H1 (cell line): ENCODE measurements at regions not wholly inside any gene's neighbourhood (a gene's known extent, or its start where the extent isn't known, plus 50 kb on each side); places are given as distances from the start of the nearest gene placed in this dataset.

Experiments
- CTCF ChIA-PET: fragments of 300-600 bp; sonication (Branson Sonifier 250); formaldehyde crosslinking; loops from one replicate; lab custom pipeline; 2021; ENCODE audit not compliant: partially characterized antibody; lab: Charles Lee
- POLR2A ChIA-PET: fragments of 300-600 bp; sonication (Branson Sonifier 250); formaldehyde crosslinking; loops from one replicate; lab custom pipeline; 2021; ENCODE audit warnings: inconsistent platforms; ENCODE audit not compliant: partially characterized antibody; lab: Charles Lee
- DNase-seq, 2 experiments: peaks; one replicate each; pipeline versions ENCODE4 v3.0.0 to v3.0.0-alpha.2; 2010 to 2022; ENCODE audit warnings: low spot score in 2 of 2, low read depth in 1 of 2, mixed read lengths in 1 of 2
- FAIRE-seq: peaks from 2 replicates; lab custom pipeline; 2011; peaks lifted over from hg19 to GRCh38; lab: Jason Lieb, UNC
- H2AFZ ChIP-seq: 2 replicates; pipeline ENCODE4 v1.8.1; 2012; ENCODE audit warnings: low read length, inconsistent platforms
- H2AK5ac ChIP-seq: 2 replicates; pipeline ENCODE4 v1.6.1; 2013; ENCODE audit warnings: low read depth, low read length
- H2BK120ac ChIP-seq: replicated peaks from 2 replicates; pipeline ENCODE3; 2013; ENCODE audit warnings: low read depth, low read length, inconsistent platforms
- H2BK12ac ChIP-seq: 2 replicates; pipeline ENCODE4 v1.6.1; 2013; ENCODE audit warnings: low read depth, low read length
- H2BK15ac ChIP-seq: 2 replicates; pipeline ENCODE4 v1.6.1; 2013; ENCODE audit warnings: low read length
- H2BK20ac ChIP-seq: 2 replicates; pipeline ENCODE4 v1.6.1; 2013; ENCODE audit warnings: low read length
- H2BK5ac ChIP-seq: 2 replicates; pipeline ENCODE4 v1.6.1; 2013; ENCODE audit warnings: low read depth, low read length
- H3K14ac ChIP-seq: 2 replicates; pipeline ENCODE4 v1.6.1; 2013; ENCODE audit warnings: inconsistent platforms; ENCODE audit not compliant: insufficient read length
- H3K18ac ChIP-seq: 2 replicates; pipeline ENCODE4 v1.6.1; 2013; ENCODE audit warnings: low read length; ENCODE audit errors: extremely low read depth
- H3K23ac ChIP-seq: 2 replicates; pipeline ENCODE4 v1.6.1; 2013; ENCODE audit warnings: inconsistent platforms; ENCODE audit not compliant: insufficient read length
- H3K23me2 ChIP-seq: 2 replicates; pipeline ENCODE4 v1.6.1; 2013; ENCODE audit warnings: low read depth, low read length
- H3K27ac ChIP-seq: 2 replicates; pipeline ENCODE4 v1.6.1; 2011; ENCODE audit warnings: low read depth, low read length, inconsistent platforms
- H3K27me3 ChIP-seq, 4 experiments: replicated peaks in 1 of 4; 1 replicate in 1 of 4; 2 replicates in 3 of 4; pipeline versions ENCODE4 v1.6.1 to v1.8.1; 2011 to 2013; ENCODE audit warnings: low read length in 3 of 4, mild to moderate bottlenecking in 3 of 4, inconsistent platforms in 2 of 4, mixed read lengths in 2 of 4, moderate library complexity in 1 of 4; ENCODE audit not compliant: control insufficient read depth in 3 of 4, insufficient read depth in 3 of 4; ENCODE audit errors: extremely low read depth in 1 of 4
- H3K36me3 ChIP-seq, 4 experiments: 2 replicates each; pipeline versions ENCODE4 v1.6.1 to v1.8.1; 2011 to 2013; ENCODE audit warnings: mild to moderate bottlenecking in 4 of 4, low read length in 3 of 4, moderate library complexity in 2 of 4, control low read depth in 1 of 4, inconsistent platforms in 1 of 4; ENCODE audit not compliant: insufficient read depth in 4 of 4, control insufficient read depth in 2 of 4
- H3K4ac ChIP-seq: replicated peaks from 2 replicates; pipeline ENCODE3; 2013; ENCODE audit warnings: low read length, low read depth, mixed read lengths, inconsistent platforms; ENCODE audit not compliant: insufficient read length
- H3K4me1 ChIP-seq, 4 experiments: replicated peaks in 1 of 4; 1 replicate in 1 of 4; 2 replicates in 3 of 4; pipeline versions ENCODE4 v1.6.1 to v1.8.1; 2011 to 2013; ENCODE audit warnings: low read length in 3 of 4, inconsistent platforms in 2 of 4, mixed read lengths in 1 of 4; ENCODE audit not compliant: insufficient read depth in 4 of 4, control insufficient read depth in 3 of 4
- H3K4me2 ChIP-seq, 2 experiments: 2 replicates each; pipeline versions ENCODE4 v1.6.1 to v1.8.1; 2011 to 2013; ENCODE audit warnings: low read depth in 2 of 2, low read length in 2 of 2, control low read depth in 1 of 2, inconsistent platforms in 1 of 2, mild to moderate bottlenecking in 1 of 2; ENCODE audit not compliant: insufficient read depth in 1 of 2
- H3K4me3 ChIP-seq, 4 experiments: fragments of 200-600, 300-600 bp in 1 of 4; sonication (generic), shearing (Covaris generic), sonication (Bioruptor Twin) in 1 of 4; 2 replicates each; pipeline versions ENCODE4 v1.5.1 to v1.8.1; 2011 to 2016; ENCODE audit warnings: low read length in 4 of 4, low read depth in 3 of 4, control low read depth in 2 of 4, inconsistent platforms in 2 of 4, mild to moderate bottlenecking in 2 of 4, mixed read lengths in 1 of 4, moderate library complexity in 1 of 4; ENCODE audit not compliant: insufficient read depth in 2 of 4; ENCODE audit errors: extremely low read depth in 1 of 4
- H3K56ac ChIP-seq: replicated peaks from 2 replicates; pipeline ENCODE3; 2013; ENCODE audit warnings: low read depth, mild to moderate bottlenecking, mixed read lengths, low read length, inconsistent platforms; ENCODE audit not compliant: insufficient read length
- H3K79me1 ChIP-seq: 2 replicates; pipeline ENCODE4 v1.6.1; 2013; ENCODE audit warnings: low read depth, low read length, control low read depth
- H3K79me2 ChIP-seq, 2 experiments: 2 replicates each; pipeline versions ENCODE4 v1.6.1 to v1.8.1; 2012 to 2013; ENCODE audit warnings: low read length in 2 of 2, mild to moderate bottlenecking in 2 of 2, inconsistent platforms in 1 of 2; ENCODE audit not compliant: insufficient read depth in 2 of 2, control insufficient read depth in 1 of 2
- H3K9ac ChIP-seq, 4 experiments: replicated peaks in 1 of 4; 1 replicate in 1 of 4; 2 replicates in 3 of 4; pipeline versions ENCODE4 v1.6.1 to v1.8.1; 2011 to 2013; ENCODE audit warnings: low read depth in 3 of 4, low read length in 3 of 4, control low read depth in 2 of 4, mild to moderate bottlenecking in 2 of 4, moderate library complexity in 2 of 4, inconsistent platforms in 1 of 4; ENCODE audit errors: extremely low read depth in 1 of 4
- H3K9me3 ChIP-seq, 2 experiments: 2 replicates each; pipeline versions ENCODE4 v1.6.1 to v1.8.1; 2012 to 2013; ENCODE audit warnings: mild to moderate bottlenecking in 2 of 2, moderate library complexity in 2 of 2, control low read depth in 1 of 2, inconsistent platforms in 1 of 2, low read depth in 1 of 2, low read length in 1 of 2, mixed read lengths in 1 of 2; ENCODE audit not compliant: insufficient read depth in 2 of 2
- H4K20me1 ChIP-seq, 2 experiments: replicated peaks in 1 of 2; 2 replicates each; pipeline versions ENCODE3 to v1.8.1; 2011 to 2013; ENCODE audit warnings: inconsistent platforms in 2 of 2, low read length in 2 of 2, mild to moderate bottlenecking in 1 of 2; ENCODE audit not compliant: insufficient read depth in 2 of 2, control insufficient read depth in 1 of 2
- H4K5ac ChIP-seq: 2 replicates; pipeline ENCODE4 v1.6.1; 2013; ENCODE audit warnings: low read length, low read depth, mixed read lengths, inconsistent platforms; ENCODE audit not compliant: insufficient read length
- H4K8ac ChIP-seq: 2 replicates; pipeline ENCODE4 v1.8.0; 2013; ENCODE audit warnings: mild to moderate bottlenecking, moderate library complexity, low read length, inconsistent platforms; ENCODE audit not compliant: insufficient read depth; ENCODE audit errors: extremely low read depth
- H4K91ac ChIP-seq: replicated peaks from 2 replicates; pipeline ENCODE3; 2013; ENCODE audit warnings: low read length, mixed read lengths, inconsistent platforms; ENCODE audit not compliant: insufficient read length
- CBX5 ChIP-seq: fragments of 300-800, 300-1000 bp; sonication (generic); IDR thresholded peaks from 2 replicates; pipeline ENCODE4 v1.7.1; 2016; ENCODE audit warnings: antibody characterized with exemption, low read length, low read depth
- FOSL1 ChIP-seq: IDR thresholded peaks from 2 replicates; pipeline ENCODE4 v1.6.1; 2011; ENCODE audit warnings: mild to moderate bottlenecking, low read depth, low read length, moderate library complexity; ENCODE audit not compliant: insufficient read depth
- KDM5A ChIP-seq: fragments of 200-600 bp; IDR thresholded peaks from 2 replicates; pipeline ENCODE4 v1.7.1; 2012; ENCODE audit warnings: mild to moderate bottlenecking, low read length, inconsistent platforms, mixed read lengths
- SRF ChIP-seq: IDR thresholded peaks from 2 replicates; pipeline ENCODE4 v1.6.1; 2011; ENCODE audit warnings: mild to moderate bottlenecking, low read depth, low read length, moderate library complexity
- WGBS, 2 experiments: shearing (Covaris generic) in 1 of 2; methylation state at CpG; one replicate each; pipeline versions ENCODE4 v1.1.6 to v1.1.7; 2013 to 2015; ENCODE audit warnings: low lambda C conversion rate in 2 of 2, mixed read lengths in 2 of 2, inconsistent platforms in 1 of 2, low coverage in 1 of 2, missing lambda C conversion rate in 1 of 2; ENCODE audit not compliant: insufficient replicate concordance in 2 of 2, insufficient coverage in 1 of 2, insufficient read length in 1 of 2; ENCODE audit errors: extremely low coverage in 1 of 2, missing lambda C conversion rate in 1 of 2; 5-methylcytosine and 5-hydroxymethylcytosine counted together

DNA sequence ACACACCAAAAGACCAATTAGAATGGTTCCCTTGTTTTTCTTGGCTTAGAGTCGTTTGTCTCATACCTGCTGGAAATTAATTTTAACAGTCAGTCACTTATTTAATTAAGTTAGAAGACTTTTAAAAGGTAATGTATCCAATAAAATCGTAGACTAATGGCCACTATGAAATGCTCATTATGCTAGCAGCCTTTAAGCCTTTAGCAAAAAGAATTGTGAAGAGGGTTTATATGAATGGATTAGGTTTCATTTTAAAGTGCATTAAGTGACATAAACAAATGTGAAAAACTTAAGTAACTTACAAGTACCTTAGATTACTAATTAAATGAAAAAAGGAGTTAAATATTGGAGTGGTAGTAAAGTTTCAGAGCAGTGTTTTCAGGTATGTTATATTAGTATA, 139.6 kb downstream of the RXFP2 start:
- no peaks in the 10 kb centered on the region for H3K4me1 ChIP-seq
- H3K23me2 ChIP-seq, result no peaks in the 10 kb centered on the region
- no peak overlapping the region for H3K18ac ChIP-seq
- no peak overlapping the region for H2AFZ ChIP-seq
- ChIA-PET CTCF (no interaction called here), POLR2A (no interaction called here)
- no peak overlapping the region for H3K4me3 ChIP-seq
- TF ChIP-seq KDM5A, result no peak
- TF ChIP-seq SRF, result no peak
- no peak for TF ChIP-seq CBX5
- TF ChIP-seq FOSL1, result no peak
- H2BK20ac ChIP-seq, result no peak overlapping the region
- no peak overlapping the region for H4K8ac ChIP-seq
- H3K56ac ChIP-seq, result no peak overlapping the region
- DNase-seq (no peak), FAIRE-seq (no peak)
- no peak overlapping the region for H3K4ac ChIP-seq
- H3K27ac ChIP-seq, result no peak overlapping the region
- no peak overlapping the region for H2BK120ac ChIP-seq
- no peak overlapping the region for H3K23ac ChIP-seq
- no peak overlapping the region for H3K14ac ChIP-seq
- H2BK12ac ChIP-seq, result no peak overlapping the region
- no peak overlapping the region for H2AK5ac ChIP-seq
- no peak overlapping the region for H3K4me2 ChIP-seq
- H3K9me3 ChIP-seq, result no peaks in the 10 kb centered on the region
- WGBS, 2 experiments, result 94% methylated on average over 2 of the region's 2 CpGs; no CpG with 5 or more reads in 1 of the 2 experiments
- no peak overlapping the region for H2BK5ac ChIP-seq
- H4K20me1 ChIP-seq, result no peaks in the 10 kb centered on the region
- no peak overlapping the region for H2BK15ac ChIP-seq
- H3K9ac ChIP-seq, result no peak overlapping the region
- H4K91ac ChIP-seq, result no peak overlapping the region
- no peaks in the 10 kb centered on the region for H3K79me2 ChIP-seq
- H3K36me3 ChIP-seq, result no peaks in the 10 kb centered on the region
- H3K27me3 ChIP-seq, result no peaks in the 10 kb centered on the region
- H4K5ac ChIP-seq, result no peak overlapping the region
- no peaks in the 10 kb centered on the region for H3K79me1 ChIP-seq
